HCT116 (cell line): ENCODE measurements at regions not wholly inside any gene's neighbourhood (a gene's known extent, or its start where the extent isn't known, plus 50 kb on each side); places are given as distances from the start of the nearest gene placed in this dataset.

Source experiments
- ATAC-seq: fragments of 200-7000 bp; cut with Tn5 transposase; 2 replicates; pipeline ENCODE4 v1.9.1; 2020; ENCODE audit warnings: mild to moderate bottlenecking, moderate library complexity
- BruUV-seq: library from RNA; stranded (reverse); fragments of 400-500 nt; replicated peaks from 2 replicates; lab custom pipeline; 2021; lab: Mats Ljungman, UMichigan
- CTCF ChIA-PET: fragments of 300-600 bp; sonication (Branson Sonifier 250); formaldehyde crosslinking; loops from one replicate; lab custom pipeline; 2021; ENCODE audit warnings: antibody characterized with exemption; lab: Charles Lee
- POLR2A ChIA-PET: fragments of 300-600, 350-600 bp; sonication (Branson Sonifier 250); formaldehyde crosslinking; loops from one replicate; lab custom pipeline; 2021; ENCODE audit warnings: antibody characterized with exemption; lab: Charles Lee
- RAD21 ChIA-PET, 2 experiments: fragments of 300-600 bp; sonication (Branson Sonifier 250); formaldehyde crosslinking; loops; one replicate each; lab custom pipeline; 2023; ENCODE audit warnings: low total read pairs in 2 of 2; ENCODE audit not compliant: uncharacterized antibody in 2 of 2, unreplicated experiment in 2 of 2, low non-redundant PET in 1 of 2; lab: Charles Lee
- DNase-seq: peaks from one replicate; pipeline ENCODE4 v3.0.0-alpha.2; 2010; ENCODE audit warnings: low read depth, low spot score
- H2AFZ ChIP-seq: fragments of 200-600 bp; shearing (Covaris generic), sonication (generic); 2 replicates; pipeline ENCODE4 v1.6.1; 2017; ENCODE audit warnings: low read depth, mixed run types, mixed read lengths, antibody characterized with exemption, low read length; ENCODE audit not compliant: poor library complexity, severe bottlenecking
- H3K27ac ChIP-seq: 2 replicates; pipeline ENCODE4 v1.5.1; 2012; ENCODE audit warnings: low read depth, low read length
- H3K27me3 ChIP-seq: fragments of 200-600 bp; sonication (generic); 2 replicates; pipeline ENCODE4 v1.6.1; 2016; ENCODE audit warnings: mixed run types, low read length, mixed read lengths; ENCODE audit not compliant: insufficient read depth
- H3K36me3 ChIP-seq, 2 experiments: fragments of 200-500 bp in 1 of 2; fragments of 200-600 bp in 1 of 2; sonication (Bioruptor generic) in 1 of 2; sonication (generic) in 1 of 2; 2 replicates each; pipeline versions ENCODE4 v1.5.1 to v1.6.1; 2014 to 2016; ENCODE audit warnings: low read length in 2 of 2, inconsistent platforms in 1 of 2, mixed read lengths in 1 of 2, mixed run types in 1 of 2; ENCODE audit not compliant: insufficient read depth in 2 of 2, control insufficient read depth in 1 of 2
- H3K4me1 ChIP-seq, 2 experiments: fragments of 200-600 bp in 1 of 2; sonication (generic) in 1 of 2; 2 replicates each; pipeline versions ENCODE4 v1.5.1 to v1.6.1; 2012 to 2017; ENCODE audit warnings: low read length in 2 of 2, inconsistent platforms in 1 of 2, mild to moderate bottlenecking in 1 of 2, mixed read lengths in 1 of 2, mixed run types in 1 of 2, moderate library complexity in 1 of 2; ENCODE audit not compliant: insufficient read depth in 2 of 2, control insufficient read depth in 1 of 2
- H3K4me2 ChIP-seq: fragments of 200-600 bp; sonication (generic); 2 replicates; pipeline ENCODE4 v1.6.1; 2017; ENCODE audit warnings: mixed run types, low read length, mixed read lengths
- H3K4me3 ChIP-seq, 2 experiments: fragments of 200-600 bp in 1 of 2; sonication (generic) in 1 of 2; replicated peaks in 1 of 2; 2 replicates each; pipeline ENCODE4 v1.5.1; 2011 to 2016; ENCODE audit warnings: low read length in 2 of 2, control low read depth in 1 of 2, low read depth in 1 of 2, mild to moderate bottlenecking in 1 of 2, mixed read lengths in 1 of 2, mixed run types in 1 of 2
- H3K79me2 ChIP-seq: fragments of 200-600 bp; sonication (generic); 2 replicates; pipeline ENCODE4 v1.6.1; 2017; ENCODE audit warnings: mild to moderate bottlenecking, mixed run types, low read length, moderate library complexity, mixed read lengths; ENCODE audit not compliant: insufficient read depth
- H3K9ac ChIP-seq: fragments of 200-600 bp; sonication (generic); 2 replicates; pipeline ENCODE4 v1.6.1; 2016; ENCODE audit warnings: low read length, mixed read lengths
- H3K9me2 ChIP-seq: fragments of 200-600 bp; sonication (generic), shearing (Covaris generic); 2 replicates; pipeline ENCODE4 v1.6.1; 2017; ENCODE audit warnings: mixed run types, mild to moderate bottlenecking, moderate library complexity; ENCODE audit not compliant: insufficient read depth
- H3K9me3 ChIP-seq, 2 experiments: fragments of 200-500 bp in 1 of 2; fragments of 200-600 bp in 1 of 2; sonication (Bioruptor generic) in 1 of 2; sonication (generic) in 1 of 2; 2 replicates each; pipeline ENCODE4 v1.6.1; 2014 to 2017; ENCODE audit warnings: low read length in 2 of 2, mixed read lengths in 2 of 2, inconsistent platforms in 1 of 2, low read depth in 1 of 2, mild to moderate bottlenecking in 1 of 2, mixed run types in 1 of 2, moderate library complexity in 1 of 2; ENCODE audit not compliant: control insufficient read depth in 1 of 2, insufficient read depth in 1 of 2
- H4K20me1 ChIP-seq: fragments of 200-600 bp; sonication (generic), shearing (Covaris generic); 2 replicates; pipeline ENCODE4 v1.6.1; 2017; ENCODE audit warnings: mixed run types, mild to moderate bottlenecking, moderate library complexity; ENCODE audit not compliant: insufficient read depth
- ATF3 ChIP-seq: IDR thresholded peaks from 2 replicates; pipeline ENCODE4 v1.6.1; 2012
- CBX3 ChIP-seq: IDR thresholded peaks from 2 replicates; pipeline ENCODE4 v1.6.1; 2012; ENCODE audit warnings: low read depth
- CEBPB ChIP-seq: IDR thresholded peaks from 2 replicates; pipeline ENCODE4 v1.6.1; 2012; ENCODE audit warnings: low read depth
- CTCF ChIP-seq, 3 experiments: fragments of 200-600 bp in 1 of 3; sonication (generic) in 1 of 3; IDR thresholded peaks in 2 of 3; conservative IDR thresholded peaks in 1 of 3; 2 replicates each; pipeline ENCODE4 v1.5.1; 2012 to 2017; ENCODE audit warnings: low read depth in 2 of 3, low read length in 2 of 3, antibody characterized with exemption in 1 of 3, borderline replicate concordance in 1 of 3, control low read depth in 1 of 3, mild to moderate bottlenecking in 1 of 3, mixed read lengths in 1 of 3, mixed run types in 1 of 3, moderate library complexity in 1 of 3; ENCODE audit not compliant: insufficient read depth in 1 of 3
- EGR1 ChIP-seq: IDR thresholded peaks from 2 replicates; pipeline ENCODE4 v1.6.1; 2012; ENCODE audit warnings: low read depth
- ELF1 ChIP-seq: IDR thresholded peaks from 2 replicates; pipeline ENCODE4 v1.6.1; 2012; ENCODE audit warnings: low read depth, borderline replicate concordance
- EZH2phosphoT487 ChIP-seq: fragments of 200-600 bp; IDR thresholded peaks from 2 replicates; pipeline ENCODE4 v1.6.1; 2018; ENCODE audit warnings: antibody characterized with exemption, borderline replicate concordance
- FOSL1 ChIP-seq: IDR thresholded peaks from 2 replicates; pipeline ENCODE4 v1.6.1; 2012; ENCODE audit warnings: low read depth
- JUND ChIP-seq: IDR thresholded peaks from 2 replicates; pipeline ENCODE4 v1.6.1; 2012
- POLR2A ChIP-seq: IDR thresholded peaks from 2 replicates; pipeline ENCODE4 v1.7.0; 2011; ENCODE audit warnings: borderline replicate concordance; ENCODE audit not compliant: insufficient read depth, insufficient read length; ENCODE audit errors: extremely low read depth
- POLR2AphosphoS5 ChIP-seq: IDR thresholded peaks from 2 replicates; pipeline ENCODE4 v1.6.1; 2011; ENCODE audit warnings: mild to moderate bottlenecking, low read depth, low read length, moderate library complexity
- RAD21 ChIP-seq: IDR thresholded peaks from 2 replicates; pipeline ENCODE4 v1.6.1; 2012; ENCODE audit warnings: low read depth, mild to moderate bottlenecking
- SIN3A ChIP-seq: IDR thresholded peaks from 2 replicates; pipeline ENCODE4 v1.6.1; 2012; ENCODE audit warnings: low read depth
- SP1 ChIP-seq: IDR thresholded peaks from 2 replicates; pipeline ENCODE4 v1.6.1; 2012; ENCODE audit warnings: low read depth
- SRF ChIP-seq: IDR thresholded peaks from 2 replicates; pipeline ENCODE4 v1.6.1; 2012; ENCODE audit warnings: low read depth
- TCF7L2 ChIP-seq: IDR thresholded peaks from 2 replicates; pipeline ENCODE4 v1.7.0; 2011; ENCODE audit warnings: borderline replicate concordance, inconsistent platforms; ENCODE audit not compliant: insufficient read depth, insufficient read length; ENCODE audit errors: extremely low read depth
- YY1 ChIP-seq: IDR thresholded peaks from 2 replicates; pipeline ENCODE4 v1.6.1; 2011; ENCODE audit warnings: low read length, low read depth, moderate library complexity, mild to moderate bottlenecking; ENCODE audit not compliant: insufficient replicate concordance; ENCODE audit errors: extremely low read depth
- ZBTB33 ChIP-seq: IDR thresholded peaks from 2 replicates; pipeline ENCODE4 v1.6.1; 2011; ENCODE audit warnings: mild to moderate bottlenecking, low read length, moderate library complexity; ENCODE audit not compliant: insufficient replicate concordance; ENCODE audit errors: extremely low read depth
- intact Hi-C: fragments of 100-400 bp; cut with micrococcal nuclease; formaldehyde crosslinking; loops from 2 replicates; pipeline ENCODE4 v1.10.0; 2022

- no peak overlapping the region for H3K27ac ChIP-seq
- H3K9me2 ChIP-seq = no peaks in the 10 kb centered on the region
- H3K4me1 ChIP-seq = peaks cover 0 to 11% of the 10 kb centered on the region in 2 experiments; a peak in 2 of 4 replicates
- intact Hi-C loops = no loop called here
- H3K27me3 ChIP-seq = no peaks in the 10 kb centered on the region
- no peak overlapping the region for H3K9ac ChIP-seq
- H4K20me1 ChIP-seq = no peaks in the 10 kb centered on the region
- DNase-seq = no peak
- H3K4me3 ChIP-seq = no peak overlapping the region
- ChIA-PET POLR2A (no interaction called here), RAD21 (no interaction called here)
- no peak overlapping the region for H2AFZ ChIP-seq
- no peak for ATAC-seq
- no peak overlapping the region for H3K4me2 ChIP-seq
- no peak for TF ChIP-seq CEBPB
- TF ChIP-seq JUND = no peak
- no peak for TF ChIP-seq ZBTB33
- TF ChIP-seq ATF3 = no peak
- no peak for TF ChIP-seq CBX3
- TF ChIP-seq SIN3A = no peak
- TF ChIP-seq RAD21 = no peak
- TF ChIP-seq EGR1 = no peak
- TF ChIP-seq SRF = no peak
- no peak for TF ChIP-seq FOSL1
- no peak for TF ChIP-seq YY1
- TF ChIP-seq CTCF (IDR thresholded peaks at IDR 0.05 in 2 of 3, conservative IDR thresholded peaks at IDR 0.05 in 1 of 3; ENCODE audit: borderline replicate concordance in 1 of 3, insufficient read depth in 1 of 3, low read depth in 2 of 3, low read length in 2 of 3) = no peak
- TF ChIP-seq POLR2AphosphoS5 = no peak
- TF ChIP-seq POLR2A = no peak
- no peak for TF ChIP-seq EZH2phosphoT487
- no peak for TF ChIP-seq ELF1
- TF ChIP-seq TCF7L2 = no peak
- no peak for TF ChIP-seq SP1
- TF ChIP-seq, all 23 proteins: peak for 0
- CTCF ChIA-PET = no interaction called here
- Histone ChIP-seq H3K79me2 (no peaks in the 10 kb centered on the region), H3K9me3 (no peaks in the 10 kb centered on the region), H3K36me3 (no peaks in the 10 kb centered on the region)
- BruUV-seq = no TSS peak
Measured at GRCh38 chr6:137738931-137739504, 128.0 kb upstream of the TNFAIP3 start.
